CD14-positive monocyte (primary cell): ENCODE measurements at regions not wholly inside any gene's neighbourhood (a gene's known extent, or its start where the extent isn't known, plus 50 kb on each side); places are given as distances from the start of the nearest gene placed in this dataset.

Experiments
- DNase-seq, 3 donors: peaks; one replicate each; pipeline ENCODE4 v3.0.0-alpha.2; 2011 to 2022
- H2AFZ ChIP-seq: 2 replicates; pipeline ENCODE4 v1.6.0; 2012; ENCODE audit warnings: mild to moderate bottlenecking, low read depth, low read length, inconsistent platforms; ENCODE audit not compliant: insufficient read depth, poor library complexity, severe bottlenecking
- H3K27ac ChIP-seq, 2 donors: 1 replicate in 1 of 2; 2 replicates in 1 of 2; pipeline ENCODE4 v1.5.1; 2012 to 2013; ENCODE audit warnings: low read length in 2 of 2, control low read depth in 1 of 2, inconsistent platforms in 1 of 2, low read depth in 1 of 2, mild to moderate bottlenecking in 1 of 2
- H3K27me3 ChIP-seq, 2 donors: one replicate each; pipeline versions ENCODE4 v1.6.0 to v1.6.1; 2011 to 2013; ENCODE audit warnings: low read length in 2 of 2; ENCODE audit not compliant: control insufficient read depth in 2 of 2, insufficient read depth in 2 of 2
- H3K36me3 ChIP-seq, 2 donors: replicated peaks in 1 of 2; 1 replicate in 1 of 2; 2 replicates in 1 of 2; pipeline versions ENCODE4 v1.5.1 to v1.6.1; 2012 to 2013; ENCODE audit warnings: low read length in 2 of 2, control low read depth in 1 of 2, inconsistent platforms in 1 of 2, mild to moderate bottlenecking in 1 of 2; ENCODE audit not compliant: insufficient read depth in 2 of 2, control insufficient read depth in 1 of 2
- H3K4me1 ChIP-seq, 2 donors: 1 replicate in 1 of 2; 2 replicates in 1 of 2; pipeline versions ENCODE4 v1.5.1 to v1.6.1; 2012 to 2013; ENCODE audit warnings: low read length in 2 of 2, control low read depth in 1 of 2, inconsistent platforms in 1 of 2, mild to moderate bottlenecking in 1 of 2, moderate library complexity in 1 of 2; ENCODE audit not compliant: insufficient read depth in 2 of 2, control insufficient read depth in 1 of 2
- H3K4me2 ChIP-seq: replicated peaks from 2 replicates; pipeline ENCODE3; 2012; ENCODE audit warnings: low read length, moderate library complexity, mild to moderate bottlenecking; ENCODE audit not compliant: poor library complexity, severe bottlenecking; ENCODE audit errors: extremely low read depth
- H3K4me3 ChIP-seq, 3 experiments: fragments of 200-600 bp in 1 of 3; sonication (generic) in 1 of 3; replicated peaks in 1 of 3; 1 replicate in 2 of 3; 2 replicates in 1 of 3; pipeline ENCODE4 v1.5.1; 2011 to 2013; ENCODE audit warnings: low read length in 3 of 3, mild to moderate bottlenecking in 3 of 3, control low read depth in 2 of 3, low read depth in 2 of 3, inconsistent platforms in 1 of 3, moderate library complexity in 1 of 3
- H3K79me2 ChIP-seq: 2 replicates; pipeline ENCODE4 v1.6.0; 2012; ENCODE audit warnings: mild to moderate bottlenecking, control low read depth, inconsistent platforms, low read length, moderate library complexity; ENCODE audit not compliant: insufficient read depth
- H3K9ac ChIP-seq: 2 replicates; pipeline ENCODE4 v1.6.0; 2017; ENCODE audit warnings: low read length, mild to moderate bottlenecking; ENCODE audit not compliant: insufficient read depth, poor library complexity, severe bottlenecking
- H3K9me3 ChIP-seq, 2 donors: replicated peaks in 1 of 2; 1 replicate in 1 of 2; 2 replicates in 1 of 2; pipeline versions ENCODE4 v1.5.1 to v1.6.1; 2012 to 2013; ENCODE audit warnings: low read length in 2 of 2, control low read depth in 1 of 2; ENCODE audit not compliant: control insufficient read depth in 1 of 2, insufficient read depth in 1 of 2
- H4K20me1 ChIP-seq: 2 replicates; pipeline ENCODE4 v1.6.0; 2012; ENCODE audit warnings: mild to moderate bottlenecking, low read length, control low read depth, moderate library complexity; ENCODE audit not compliant: insufficient read depth
- H3K27ac Mint-ChIP-seq, 7 donors: one replicate each; pipeline ENCODE4 v1.8.0; 2020; ENCODE audit warnings: mild to moderate bottlenecking in 7 of 7, mixed read lengths in 7 of 7, moderate library complexity in 6 of 7, inconsistent platforms in 2 of 7
- H3K27me3 Mint-ChIP-seq, 3 donors: one replicate each; pipeline ENCODE4 v1.8.0; 2021 to 2022; ENCODE audit warnings: low read depth in 3 of 3, mild to moderate bottlenecking in 3 of 3, mixed read lengths in 3 of 3, moderate library complexity in 3 of 3, inconsistent platforms in 1 of 3
- H3K36me3 Mint-ChIP-seq, 2 donors: one replicate each; pipeline ENCODE4 v1.8.0; 2020; ENCODE audit warnings: mixed read lengths in 2 of 2, inconsistent platforms in 1 of 2, mild to moderate bottlenecking in 1 of 2
- H3K4me1 Mint-ChIP-seq: one replicate; pipeline ENCODE4 v1.8.0; 2020; ENCODE audit warnings: mild to moderate bottlenecking, mixed read lengths
- H3K4me3 Mint-ChIP-seq, 2 donors: one replicate each; pipeline ENCODE4 v1.8.0; 2020; ENCODE audit warnings: mild to moderate bottlenecking in 2 of 2, mixed read lengths in 2 of 2, moderate library complexity in 1 of 2
- H3K9me3 Mint-ChIP-seq, 7 donors: one replicate each; pipeline ENCODE4 v1.8.0; 2020 to 2022; ENCODE audit warnings: mixed read lengths in 7 of 7, mild to moderate bottlenecking in 6 of 7, moderate library complexity in 6 of 7, inconsistent platforms in 2 of 7
- WGBS: methylation state at CpG from one replicate; pipeline ENCODE4 v1.1.5; 2013; ENCODE audit warnings: missing lambda C conversion rate; ENCODE audit not compliant: insufficient coverage; 5-methylcytosine and 5-hydroxymethylcytosine counted together
- intact Hi-C, 2 donors: fragments of 100-400 bp; cut with micrococcal nuclease; formaldehyde crosslinking; loops; one replicate each; pipeline versions ENCODE4 v1.15.0 to v1.15.1; 2023
- TF ChIP-seq, protein P1 (sequence below): fragments of 200-600 bp; IDR thresholded peaks from one replicate; pipeline ENCODE4 v1.8.0; 2022; ENCODE audit warnings: antibody characterized with exemption, mild to moderate bottlenecking

DNA sequence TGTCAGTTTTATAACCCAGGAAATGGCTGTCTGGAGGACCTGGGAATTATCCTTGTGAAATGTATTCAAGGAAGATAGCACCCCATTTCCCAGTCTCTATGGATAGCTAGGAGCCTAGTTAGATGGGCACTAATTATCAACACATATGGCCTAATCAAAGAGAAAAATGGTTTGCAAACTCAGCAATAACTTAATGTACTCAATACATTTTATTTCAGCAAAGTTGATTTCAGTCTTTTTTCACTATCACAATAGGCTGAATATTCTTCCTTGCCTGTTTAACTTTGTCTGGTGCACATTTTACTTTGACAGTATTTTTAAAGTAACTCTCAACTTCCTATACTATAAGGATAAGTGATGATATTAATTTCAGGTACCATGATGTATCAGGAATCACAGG lies 756.3 kb downstream of the CCDC85A start:
- Mint-ChIP-seq H3K36me3 (no peaks in the 10 kb centered on the region), H3K27me3 (peaks cover 0 to 2% (median 0%) of the 10 kb centered on the region in 3 donors), H3K27ac (no peak overlapping the region), H3K4me1 (no peaks in the 10 kb centered on the region), H3K9me3 (peaks cover 0 to 5% (median 3%) of the 10 kb centered on the region in 7 donors), H3K4me3 (no peak overlapping the region)
- Histone ChIP-seq H3K4me2 (no peak overlapping the region), H3K9ac (no peak overlapping the region), H4K20me1 (no peaks in the 10 kb centered on the region), H3K36me3 (no peaks in the 10 kb centered on the region), H3K4me1 (no peaks in the 10 kb centered on the region), H3K27ac (no peak overlapping the region), H3K4me3 (no peak overlapping the region), H3K79me2 (no peaks in the 10 kb centered on the region), H3K9me3 (peaks cover 0 to 5% of the 10 kb centered on the region in 2 donors), H2AFZ (no peak overlapping the region), H3K27me3 (no peaks in the 10 kb centered on the region)
- TF ChIP-seq, protein P1, sequence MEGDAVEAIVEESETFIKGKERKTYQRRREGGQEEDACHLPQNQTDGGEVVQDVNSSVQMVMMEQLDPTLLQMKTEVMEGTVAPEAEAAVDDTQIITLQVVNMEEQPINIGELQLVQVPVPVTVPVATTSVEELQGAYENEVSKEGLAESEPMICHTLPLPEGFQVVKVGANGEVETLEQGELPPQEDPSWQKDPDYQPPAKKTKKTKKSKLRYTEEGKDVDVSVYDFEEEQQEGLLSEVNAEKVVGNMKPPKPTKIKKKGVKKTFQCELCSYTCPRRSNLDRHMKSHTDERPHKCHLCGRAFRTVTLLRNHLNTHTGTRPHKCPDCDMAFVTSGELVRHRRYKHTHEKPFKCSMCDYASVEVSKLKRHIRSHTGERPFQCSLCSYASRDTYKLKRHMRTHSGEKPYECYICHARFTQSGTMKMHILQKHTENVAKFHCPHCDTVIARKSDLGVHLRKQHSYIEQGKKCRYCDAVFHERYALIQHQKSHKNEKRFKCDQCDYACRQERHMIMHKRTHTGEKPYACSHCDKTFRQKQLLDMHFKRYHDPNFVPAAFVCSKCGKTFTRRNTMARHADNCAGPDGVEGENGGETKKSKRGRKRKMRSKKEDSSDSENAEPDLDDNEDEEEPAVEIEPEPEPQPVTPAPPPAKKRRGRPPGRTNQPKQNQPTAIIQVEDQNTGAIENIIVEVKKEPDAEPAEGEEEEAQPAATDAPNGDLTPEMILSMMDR, result no peak
- DNase-seq, result no peak
- intact Hi-C loops, result no loop called here

DNA sequence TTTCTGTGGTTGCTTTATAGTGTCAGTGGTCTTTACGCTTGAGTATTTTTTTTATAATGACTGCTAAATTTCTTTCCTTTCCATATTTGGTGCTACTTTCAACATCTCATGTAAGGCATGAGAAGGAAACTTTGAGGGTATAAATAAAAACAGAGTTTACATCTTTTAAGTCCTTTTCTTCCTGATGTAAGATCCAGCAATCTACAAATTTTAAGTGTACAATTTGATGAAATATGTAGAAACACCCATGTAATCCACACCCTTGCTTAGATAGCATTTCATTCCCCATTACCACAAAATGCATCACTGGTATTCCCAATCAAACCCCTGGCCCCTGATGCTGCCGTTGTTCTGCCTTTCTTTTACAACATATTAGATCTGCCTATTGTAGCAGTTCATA lies 769.1 kb downstream of the CCDC85A start:
- no CpG with 5 or more reads among the region's 2 CpGs for WGBS
- Mint-ChIP-seq H3K36me3 (no peaks in the 10 kb centered on the region), H3K4me3 (no peak overlapping the region), H3K27ac (no peak overlapping the region), H3K9me3 (peaks cover 0 to 13% (median 3%) of the 10 kb centered on the region in 7 donors), H3K4me1 (no peaks in the 10 kb centered on the region), H3K27me3 (peaks cover 0 to 2% (median 0%) of the 10 kb centered on the region in 3 donors)
- H3K4me2 ChIP-seq, result no peak overlapping the region
- no peak overlapping the region for H2AFZ ChIP-seq
- no peaks in the 10 kb centered on the region for H4K20me1 ChIP-seq
- no peak overlapping the region for H3K9ac ChIP-seq
- no peaks in the 10 kb centered on the region for H3K36me3 ChIP-seq
- no peak for DNase-seq
- peaks cover 3 to 4% of the 10 kb centered on the region in 2 donors for H3K9me3 ChIP-seq
- no peaks in the 10 kb centered on the region for H3K4me1 ChIP-seq
- H3K4me3 ChIP-seq, result no peak overlapping the region
- intact Hi-C loops, result no loop called here
- H3K79me2 ChIP-seq, result no peaks in the 10 kb centered on the region
- TF ChIP-seq, protein P1, result no peak
- no peaks in the 10 kb centered on the region for H3K27me3 ChIP-seq
- H3K27ac ChIP-seq, result no peak overlapping the region
